Endothelial cell of umbilical vein (primary cell): ENCODE measurements at regions not wholly inside any gene's neighbourhood (a gene's known extent, or its start where the extent isn't known, plus 50 kb on each side); places are given as distances from the start of the nearest gene placed in this dataset.

Experiments used
- BruUV-seq: library from RNA; stranded (reverse); fragments of 400-500 nt; replicated peaks from 2 replicates; lab custom pipeline; 2021; lab: Mats Ljungman, UMichigan
- CTCF ChIA-PET: fragments of 300-600, 350-600 bp; sonication (Branson Sonifier 250); formaldehyde crosslinking; loops from one replicate; lab custom pipeline; 2021; ENCODE audit warnings: antibody characterized with exemption, inconsistent platforms; lab: Charles Lee
- POLR2A ChIA-PET: fragments of 300-600, 350-600 bp; sonication (Branson Sonifier 250); formaldehyde crosslinking; loops from one replicate; lab custom pipeline; 2021; ENCODE audit warnings: antibody characterized with exemption, inconsistent platforms; lab: Charles Lee
- DNase-seq: peaks from one replicate; pipeline ENCODE4 v3.0.0-alpha.2; 2011; ENCODE audit warnings: low read depth, low spot score
- FAIRE-seq: peaks from 2 replicates; lab custom pipeline; 2011; peaks lifted over from hg19 to GRCh38; lab: Jason Lieb, UNC
- H2AFZ ChIP-seq: 2 replicates; pipeline ENCODE4 v1.6.0; 2012; ENCODE audit warnings: low read depth, low read length, control low read depth, inconsistent platforms
- H3K27ac ChIP-seq: 2 replicates; pipeline ENCODE4 v1.5.1; 2011; ENCODE audit warnings: low read depth, mild to moderate bottlenecking, control low read depth, low read length, moderate library complexity; ENCODE audit not compliant: insufficient read depth
- H3K27me3 ChIP-seq, 2 experiments: 2 replicates each; pipeline versions ENCODE4 v1.6.0 to v1.6.1; 2011; ENCODE audit warnings: low read length in 2 of 2, mixed read lengths in 1 of 2; ENCODE audit not compliant: control insufficient read depth in 2 of 2, insufficient read depth in 2 of 2
- H3K36me3 ChIP-seq, 2 experiments: 2 replicates in 1 of 2; 3 replicates in 1 of 2; pipeline ENCODE4 v1.5.1; 2011; ENCODE audit warnings: low read length in 2 of 2, mild to moderate bottlenecking in 1 of 2, moderate library complexity in 1 of 2; ENCODE audit not compliant: control insufficient read depth in 2 of 2, insufficient read depth in 2 of 2; ENCODE audit errors: extremely low read depth in 1 of 2
- H3K4me1 ChIP-seq: 3 replicates; pipeline ENCODE4 v1.5.1; 2011; ENCODE audit warnings: mild to moderate bottlenecking, low read length; ENCODE audit not compliant: control insufficient read depth, insufficient read depth; ENCODE audit errors: extremely low read depth
- H3K4me2 ChIP-seq: 2 replicates; pipeline ENCODE4 v1.6.1; 2011; ENCODE audit warnings: low read length, control low read depth, mixed read lengths; ENCODE audit not compliant: insufficient read depth
- H3K4me3 ChIP-seq, 3 experiments: fragments of 200-600 bp in 1 of 3; sonication (generic), shearing (Covaris generic) in 1 of 3; replicated peaks in 1 of 3; 2 replicates each; pipeline ENCODE4 v1.5.1; 2011 to 2016; ENCODE audit warnings: control low read depth in 3 of 3, low read length in 3 of 3, mild to moderate bottlenecking in 2 of 3, inconsistent platforms in 1 of 3, low read depth in 1 of 3, moderate library complexity in 1 of 3; ENCODE audit not compliant: insufficient read depth in 1 of 3
- H3K79me2 ChIP-seq: 2 replicates; pipeline ENCODE4 v1.6.0; 2012; ENCODE audit warnings: low read length, inconsistent platforms; ENCODE audit not compliant: control insufficient read depth, insufficient read depth
- H3K9ac ChIP-seq: replicated peaks from 2 replicates; pipeline ENCODE3; 2011; ENCODE audit warnings: low read length, control low read depth; ENCODE audit not compliant: insufficient read depth; ENCODE audit errors: extremely low read depth
- H3K9me1 ChIP-seq: replicated peaks from 3 replicates; pipeline ENCODE4 v1.6.0; 2011; ENCODE audit warnings: mild to moderate bottlenecking, low read length; ENCODE audit not compliant: control insufficient read depth, insufficient read depth; ENCODE audit errors: extremely low read depth
- H3K9me3 ChIP-seq: replicated peaks from 2 replicates; pipeline ENCODE4 v1.5.1; 2012; ENCODE audit warnings: low read length, inconsistent platforms; ENCODE audit not compliant: control insufficient read depth, insufficient read depth
- H4K20me1 ChIP-seq: replicated peaks from 2 replicates; pipeline ENCODE3; 2011; ENCODE audit warnings: mild to moderate bottlenecking, low read length; ENCODE audit not compliant: control insufficient read depth, insufficient read depth; ENCODE audit errors: extremely low read depth
- EZH2 ChIP-seq: IDR thresholded peaks from 2 replicates; pipeline ENCODE4 v1.6.1; 2012; ENCODE audit warnings: borderline replicate concordance, low read depth, mild to moderate bottlenecking, moderate library complexity, low read length, inconsistent platforms; ENCODE audit not compliant: severe bottlenecking
- FOS ChIP-seq: IDR thresholded peaks from 2 replicates; pipeline ENCODE4 v1.6.1; 2011; ENCODE audit warnings: mild to moderate bottlenecking, low read length, moderate library complexity, borderline replicate concordance; ENCODE audit not compliant: insufficient read depth
- GATA2 ChIP-seq: IDR thresholded peaks from 2 replicates; pipeline ENCODE4 v1.7.0; 2011; ENCODE audit warnings: low read depth, mild to moderate bottlenecking, moderate library complexity, mixed read lengths, low read length; ENCODE audit not compliant: insufficient read length, insufficient read depth
- JUN ChIP-seq: IDR thresholded peaks from 2 replicates; pipeline ENCODE4 v1.6.1; 2011; ENCODE audit warnings: borderline replicate concordance, low read depth; ENCODE audit not compliant: insufficient read length, insufficient read depth
- MYC ChIP-seq: IDR thresholded peaks from one replicate; pipeline ENCODE4 v1.6.1; 2011; ENCODE audit warnings: mild to moderate bottlenecking, low read depth, low read length
- POLR2A ChIP-seq: IDR thresholded peaks from 2 replicates; pipeline ENCODE4 v1.6.1; 2012; ENCODE audit warnings: low read depth, mild to moderate bottlenecking, control low read depth, low read length
- POLR2AphosphoS5 ChIP-seq: IDR thresholded peaks from 2 replicates; pipeline ENCODE4 v1.6.1; 2012; ENCODE audit warnings: low read depth, mild to moderate bottlenecking, control low read depth, low read length, moderate library complexity; ENCODE audit not compliant: insufficient read depth
- dilution Hi-C: fragments of 300-500 bp; cut with MboI; formaldehyde crosslinking; loops from one replicate; pipeline ENCODE4 v1.15.0; 2019; ENCODE audit warnings: low sequenced_read_pairs; ENCODE audit not compliant: extremely low pct_ligation_motif_present
- intact Hi-C: fragments of 100-400 bp; cut with micrococcal nuclease; formaldehyde crosslinking; loops from one replicate; pipeline ENCODE4 v1.10.0; 2022
- TF ChIP-seq, protein P1 (sequence below): IDR thresholded peaks from 2 replicates; pipeline ENCODE4 v1.6.1; 2011; ENCODE audit not compliant: insufficient read depth, insufficient read length
- TF ChIP-seq, protein P2 (sequence below), 2 donors: IDR thresholded peaks; 1 replicate in 1 of 2; 2 replicates in 1 of 2; pipeline ENCODE4 v1.5.1; 2011; ENCODE audit warnings: low read length in 2 of 2, mild to moderate bottlenecking in 2 of 2, moderate library complexity in 2 of 2, control low read depth in 1 of 2, inconsistent platforms in 1 of 2, low read depth in 1 of 2; ENCODE audit not compliant: insufficient read depth in 1 of 2; ENCODE audit errors: extremely low read depth in 1 of 2

DNA sequence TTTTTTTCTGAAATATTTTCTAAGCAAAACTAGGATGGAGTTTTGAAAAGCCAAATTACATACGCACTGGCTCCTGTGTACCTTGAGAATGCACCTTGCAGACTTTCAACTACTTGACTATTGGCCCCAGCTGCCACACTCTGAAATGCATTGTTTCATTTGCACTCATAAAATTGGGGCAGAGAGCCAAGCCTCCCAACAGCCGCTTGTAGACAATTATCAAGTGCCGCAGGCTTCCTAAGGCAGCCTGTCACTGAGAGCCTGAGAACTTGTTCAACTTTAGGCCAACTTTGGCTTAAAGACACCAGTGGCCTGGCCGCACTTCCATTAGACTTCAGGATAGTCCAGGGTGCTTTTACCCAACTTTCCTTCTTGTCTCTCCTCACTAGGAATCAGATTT is 115.7 kb upstream of the STARD13 start:
- H4K20me1 ChIP-seq = no peaks in the 10 kb centered on the region
- H3K27me3 ChIP-seq = no peaks in the 10 kb centered on the region
- FAIRE-seq (peak; percentile 8), DNase-seq (peak; percentile 64)
- no peaks in the 10 kb centered on the region for H3K9me3 ChIP-seq
- intact Hi-C loops = no loop called here
- no peaks in the 10 kb centered on the region for H3K36me3 ChIP-seq
- TF ChIP-seq GATA2 (no peak), JUN (no peak), FOS (no peak), EZH2 (no peak), POLR2AphosphoS5 (no peak), MYC (no peak), POLR2A (no peak)
- TF ChIP-seq, protein P1, sequence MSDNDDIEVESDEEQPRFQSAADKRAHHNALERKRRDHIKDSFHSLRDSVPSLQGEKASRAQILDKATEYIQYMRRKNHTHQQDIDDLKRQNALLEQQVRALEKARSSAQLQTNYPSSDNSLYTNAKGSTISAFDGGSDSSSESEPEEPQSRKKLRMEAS = no peak
- TF ChIP-seq, protein P2, sequence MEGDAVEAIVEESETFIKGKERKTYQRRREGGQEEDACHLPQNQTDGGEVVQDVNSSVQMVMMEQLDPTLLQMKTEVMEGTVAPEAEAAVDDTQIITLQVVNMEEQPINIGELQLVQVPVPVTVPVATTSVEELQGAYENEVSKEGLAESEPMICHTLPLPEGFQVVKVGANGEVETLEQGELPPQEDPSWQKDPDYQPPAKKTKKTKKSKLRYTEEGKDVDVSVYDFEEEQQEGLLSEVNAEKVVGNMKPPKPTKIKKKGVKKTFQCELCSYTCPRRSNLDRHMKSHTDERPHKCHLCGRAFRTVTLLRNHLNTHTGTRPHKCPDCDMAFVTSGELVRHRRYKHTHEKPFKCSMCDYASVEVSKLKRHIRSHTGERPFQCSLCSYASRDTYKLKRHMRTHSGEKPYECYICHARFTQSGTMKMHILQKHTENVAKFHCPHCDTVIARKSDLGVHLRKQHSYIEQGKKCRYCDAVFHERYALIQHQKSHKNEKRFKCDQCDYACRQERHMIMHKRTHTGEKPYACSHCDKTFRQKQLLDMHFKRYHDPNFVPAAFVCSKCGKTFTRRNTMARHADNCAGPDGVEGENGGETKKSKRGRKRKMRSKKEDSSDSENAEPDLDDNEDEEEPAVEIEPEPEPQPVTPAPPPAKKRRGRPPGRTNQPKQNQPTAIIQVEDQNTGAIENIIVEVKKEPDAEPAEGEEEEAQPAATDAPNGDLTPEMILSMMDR (IDR thresholded peaks at IDR 0.05; ENCODE audit: extremely low read depth in 1 of 2, insufficient read depth in 1 of 2, low read depth in 1 of 2, low read length in 2 of 2) = no peak
- H3K4me2 ChIP-seq = no peak overlapping the region
- no peaks in the 10 kb centered on the region for H3K9me1 ChIP-seq
- no peak overlapping the region for H3K27ac ChIP-seq
- H3K4me1 ChIP-seq = no peaks in the 10 kb centered on the region
- no peak overlapping the region for H2AFZ ChIP-seq
- ChIA-PET CTCF (no interaction called here), POLR2A (no interaction called here)
- dilution Hi-C loops = no loop called here
- no TSS peak for BruUV-seq
- no peak overlapping the region for H3K4me3 ChIP-seq
- H3K79me2 ChIP-seq = no peaks in the 10 kb centered on the region
- H3K9ac ChIP-seq = no peak overlapping the region
